ENCODE measurements at regions not wholly inside any gene's neighbourhood (a gene's known extent, or its start where the extent isn't known, plus 50 kb on each side); places are given as distances from the start of the nearest gene placed in this dataset.
"Not testable (repeated sequence)": the region's sequence is repeated elsewhere in the genome, so short reads cannot be mapped to it uniquely, and the experiment has no call there.

- H3K4me3 ChIP-seq (ENCODE audit: low read length) = no peak overlapping the region
- no peak for TF ChIP-seq CTCF (IDR thresholded peaks at IDR 0.05; ENCODE audit: low read depth, low read length, poor library complexity, severe bottlenecking)
- TF ChIP-seq EZH2phosphoT487 (IDR thresholded peaks at IDR 0.05; ENCODE audit: borderline replicate concordance, low read length) = no peak
- H4K20me1 ChIP-seq (ENCODE audit: control insufficient read depth, insufficient read depth, low read depth, low read length) = no peaks in the 10 kb centered on the region
- no peaks in the 10 kb centered on the region for H3K27me3 ChIP-seq (ENCODE audit: control insufficient read depth, low read length)
- no peak overlapping the region for H3K4me2 ChIP-seq (ENCODE audit: low read length)
- no peaks in the 10 kb centered on the region for H3F3A ChIP-seq (ENCODE audit: control insufficient read depth, insufficient read depth)
- no peaks in the 10 kb centered on the region for H3K79me2 ChIP-seq (ENCODE audit: control insufficient read depth, low read length)
- H3K27ac ChIP-seq (ENCODE audit: low read depth, low read length) = no peak overlapping the region
- no peaks in the 10 kb centered on the region for H3K9me3 ChIP-seq (ENCODE audit: control insufficient read depth, insufficient read depth, low read length)
- H3K9me2 ChIP-seq (replicated peaks; ENCODE audit: control insufficient read depth, low read length) = no peaks in the 10 kb centered on the region
- no peaks in the 10 kb centered on the region for H3K36me3 ChIP-seq (ENCODE audit: control insufficient read depth, low read length)
- H3K4me1 ChIP-seq (ENCODE audit: control insufficient read depth, low read length) = no peaks in the 10 kb centered on the region
Measured at GRCh38 chr12:89153341-89153740, 199.0 kb downstream of the DUSP6 start.

- H3F3A ChIP-seq (ENCODE audit: control insufficient read depth, insufficient read depth) = no peaks in the 10 kb centered on the region
- no peaks in the 10 kb centered on the region for H4K20me1 ChIP-seq (ENCODE audit: control insufficient read depth, insufficient read depth, low read depth, low read length)
- no peaks in the 10 kb centered on the region for H3K36me3 ChIP-seq (ENCODE audit: control insufficient read depth, low read length)
- H3K27ac ChIP-seq (ENCODE audit: low read depth, low read length) = no peak overlapping the region
- no peaks in the 10 kb centered on the region for H3K9me2 ChIP-seq (replicated peaks; ENCODE audit: control insufficient read depth, low read length)
- TF ChIP-seq EZH2phosphoT487 (IDR thresholded peaks at IDR 0.05; ENCODE audit: borderline replicate concordance, low read length) = no peak
- no peak for TF ChIP-seq CTCF (IDR thresholded peaks at IDR 0.05; ENCODE audit: low read depth, low read length, poor library complexity, severe bottlenecking)
- no peak overlapping the region for H3K4me3 ChIP-seq (ENCODE audit: low read length)
- no peaks in the 10 kb centered on the region for H3K4me1 ChIP-seq (ENCODE audit: control insufficient read depth, low read length)
- H3K4me2 ChIP-seq (ENCODE audit: low read length) = no peak overlapping the region
- no peaks in the 10 kb centered on the region for H3K27me3 ChIP-seq (ENCODE audit: control insufficient read depth, low read length)
- no peaks in the 10 kb centered on the region for H3K9me3 ChIP-seq (ENCODE audit: control insufficient read depth, insufficient read depth, low read length)
- H3K79me2 ChIP-seq (ENCODE audit: control insufficient read depth, low read length) = no peaks in the 10 kb centered on the region
Measured at GRCh38 chr12:89151536-89151935, 200.8 kb downstream of the DUSP6 start.

GRCh38 chr12:89150789-89151188 lies 201.5 kb downstream of the DUSP6 start:
- H3K36me3 ChIP-seq (ENCODE audit: control insufficient read depth, low read length); H3K9me2 ChIP-seq (replicated peaks; ENCODE audit: control insufficient read depth, low read length); H3K4me1 ChIP-seq (ENCODE audit: control insufficient read depth, low read length); H3K4me3 ChIP-seq (ENCODE audit: low read length); H3K27me3 ChIP-seq (ENCODE audit: control insufficient read depth, low read length); H3K9me3 ChIP-seq (ENCODE audit: control insufficient read depth, insufficient read depth, low read length); H4K20me1 ChIP-seq (ENCODE audit: control insufficient read depth, insufficient read depth, low read depth, low read length); H3K4me2 ChIP-seq (ENCODE audit: low read length); H3K27ac ChIP-seq (ENCODE audit: low read depth, low read length); H3F3A ChIP-seq (ENCODE audit: control insufficient read depth, insufficient read depth); H3K79me2 ChIP-seq (ENCODE audit: control insufficient read depth, low read length): not testable (repeated sequence)

- Histone ChIP-seq H3F3A (ENCODE audit: control insufficient read depth, insufficient read depth) (no peaks in the 10 kb centered on the region), H3K79me2 (ENCODE audit: control insufficient read depth, low read length) (no peaks in the 10 kb centered on the region), H3K27me3 (ENCODE audit: control insufficient read depth, low read length) (no peaks in the 10 kb centered on the region; the same call in 1 of the 2 replicates), H3K4me2 (ENCODE audit: low read length) (no peak overlapping the region), H3K4me1 (ENCODE audit: control insufficient read depth, low read length) (no peaks in the 10 kb centered on the region), H3K36me3 (ENCODE audit: control insufficient read depth, low read length) (no peaks in the 10 kb centered on the region), H3K9me2 (replicated peaks; ENCODE audit: control insufficient read depth, low read length) (no peaks in the 10 kb centered on the region), H3K4me3 (ENCODE audit: low read length) (no peak overlapping the region), H3K27ac (ENCODE audit: low read depth, low read length) (no peak overlapping the region), H4K20me1 (ENCODE audit: control insufficient read depth, insufficient read depth, low read depth, low read length) (no peaks in the 10 kb centered on the region), H3K9me3 (ENCODE audit: control insufficient read depth, insufficient read depth, low read length) (no peaks in the 10 kb centered on the region)
- TF ChIP-seq CTCF (IDR thresholded peaks at IDR 0.05; ENCODE audit: low read depth, low read length, poor library complexity, severe bottlenecking) = no peak
- TF ChIP-seq EZH2phosphoT487 (IDR thresholded peaks at IDR 0.05; ENCODE audit: borderline replicate concordance, low read length) = no peak
Measured at GRCh38 chr12:89140602-89141238, 211.6 kb downstream of the DUSP6 start.

Data from DOHH2 (cell line).